Activated CD8-positive, alpha-beta memory T cell treated with anti-CD3 and anti-CD28 coated beads, Interleukin-2, amount 50 U/mL, for 1 hour (primary cell): ENCODE measurements at regions not wholly inside any gene's neighbourhood (a gene's known extent, or its start where the extent isn't known, plus 50 kb on each side); places are given as distances from the start of the nearest gene placed in this dataset.

Experiments used
- DNase-seq: peaks from one replicate; pipeline ENCODE4 v3.0.0-alpha.2; 2020; ENCODE audit errors: extremely low read depth

GRCh38 chr2:9738535-9739496 lies 104.5 kb upstream of the TAF1B start:
- DNase-seq, result no peak

GRCh38 chr2:9739531-9739964 lies 103.7 kb upstream of the TAF1B start:
- DNase-seq, result no peak

GRCh38 chr2:9740382-9741073 lies 102.7 kb upstream of the TAF1B start:
- no peak for DNase-seq

GRCh38 chr2:9741110-9741509 lies 102.2 kb upstream of the TAF1B start:
- DNase-seq, result no peak

GRCh38 chr2:9742601-9743000 lies 100.7 kb upstream of the TAF1B start:
- no peak for DNase-seq

- no peak for DNase-seq
These were observed 98.8 kb upstream of the TAF1B start for GRCh38 chr2:9744256-9745004.

GRCh38 chr2:9745153-9745899 lies 97.9 kb upstream of the TAF1B start:
- no peak for DNase-seq

GRCh38 chr2:9747396-9747795 lies 95.9 kb upstream of the TAF1B start:
- no peak for DNase-seq

GRCh38 chr2:9748577-9748976 lies 94.7 kb upstream of the TAF1B start:
- DNase-seq, result no peak

GRCh38 chr2:9749546-9750223 lies 93.6 kb upstream of the TAF1B start:
- no peak for DNase-seq

- DNase-seq, result no peak
These were observed 92.8 kb upstream of the TAF1B start for GRCh38 chr2:9750224-9751215.

GRCh38 chr2:9751831-9752230 lies 91.4 kb upstream of the TAF1B start:
- DNase-seq, result no peak

GRCh38 chr2:9752441-9753275 lies 90.6 kb upstream of the TAF1B start:
- DNase-seq, result peak; percentile 43

- no peak for DNase-seq
These were observed 90.0 kb upstream of the TAF1B start for GRCh38 chr2:9753276-9753600.

- DNase-seq, result no peak
These were observed 89.4 kb upstream of the TAF1B start for GRCh38 chr2:9753665-9754531.

GRCh38 chr2:9754532-9754887 lies 88.8 kb upstream of the TAF1B start:
- no peak for DNase-seq

GRCh38 chr2:9755008-9755407 lies 88.3 kb upstream of the TAF1B start:
- DNase-seq, result no peak

GRCh38 chr2:9755638-9756037 lies 87.6 kb upstream of the TAF1B start:
- DNase-seq, result no peak
